WTC11 (cell line): ENCODE measurements at regions not wholly inside any gene's neighbourhood (a gene's known extent, or its start where the extent isn't known, plus 50 kb on each side); places are given as distances from the start of the nearest gene placed in this dataset.

Experiments used
- ATAC-seq: fragments of 200-7000 bp; cut with Tn5 transposase; 2 replicates; pipeline ENCODE4 v1.10.0; 2021; ENCODE audit warnings: mild to moderate bottlenecking, moderate library complexity
- CTCF ChIA-PET: fragments of 300-600 bp; sonication (Branson Sonifier 250); formaldehyde crosslinking; loops from one replicate; lab custom pipeline; 2021; ENCODE audit warnings: antibody characterized with exemption; lab: Charles Lee
- POLR2A ChIA-PET: fragments of 350-600 bp; sonication (Branson Sonifier 250); formaldehyde crosslinking; loops from one replicate; lab custom pipeline; 2021; ENCODE audit warnings: antibody characterized with exemption; lab: Charles Lee
- DNase-seq: peaks from one replicate; pipeline ENCODE4 v3.0.0; 2021; ENCODE audit warnings: low spot score
- H3K27ac Mint-ChIP-seq: 2 replicates; pipeline ENCODE4 v1.8.0; 2021; ENCODE audit warnings: mixed read lengths
- H3K27me3 Mint-ChIP-seq: 2 replicates; pipeline ENCODE4 v1.8.0; 2021; ENCODE audit warnings: low read depth, mild to moderate bottlenecking, moderate library complexity, mixed read lengths
- H3K36me3 Mint-ChIP-seq: 2 replicates; pipeline ENCODE4 v1.8.0; 2021; ENCODE audit warnings: mixed read lengths
- H3K4me1 Mint-ChIP-seq: 2 replicates; pipeline ENCODE4 v1.8.0; 2022; ENCODE audit warnings: mixed read lengths
- H3K4me3 Mint-ChIP-seq: 2 replicates; pipeline ENCODE4 v1.8.0; 2021; ENCODE audit warnings: mild to moderate bottlenecking, moderate library complexity, mixed read lengths
- H3K9me3 Mint-ChIP-seq: 2 replicates; pipeline ENCODE4 v1.8.0; 2021; ENCODE audit warnings: mixed read lengths
- AR ChIP-seq: fragments of 250-450 bp; sonication (Bioruptor Pico); IDR thresholded peaks from 2 replicates; pipeline ENCODE4 v1.9.0; 2021; ENCODE audit warnings: mild to moderate bottlenecking
- ARID4B ChIP-seq: sonication (generic); formaldehyde crosslinking; IDR thresholded peaks from 2 replicates; pipeline ENCODE4 v1.8.0; 2023; ENCODE audit warnings: missing genetic modification reagents, mild to moderate bottlenecking, borderline replicate concordance
- ATF3 ChIP-seq: sonication (generic); formaldehyde crosslinking; conservative IDR thresholded peaks from 2 replicates; pipeline ENCODE4 v1.8.1; 2022; ENCODE audit warnings: mild to moderate bottlenecking, missing genetic modification reagents
- E2F1 ChIP-seq: sonication (generic); formaldehyde crosslinking; IDR thresholded peaks from 2 replicates; pipeline ENCODE4 v1.8.0; 2022; ENCODE audit warnings: mild to moderate bottlenecking, missing genetic modification reagents
- EMX1 ChIP-seq: fragments of 250-450 bp; sonication (Bioruptor Pico); IDR thresholded peaks from 2 replicates; pipeline ENCODE4 v1.8.0; 2021; ENCODE audit warnings: mild to moderate bottlenecking
- GRHL2 ChIP-seq: fragments of 250-450 bp; sonication (Bioruptor Pico); IDR thresholded peaks from 2 replicates; pipeline ENCODE4 v1.8.0; 2022; ENCODE audit warnings: mild to moderate bottlenecking, moderate library complexity; ENCODE audit not compliant: insufficient replicate concordance, severe bottlenecking
- HMGA2 ChIP-seq: fragments of 250-450 bp; sonication (Bioruptor Pico); IDR thresholded peaks from 2 replicates; pipeline ENCODE4 v1.4.0; 2021; ENCODE audit warnings: mild to moderate bottlenecking, moderate library complexity
- IRF2 ChIP-seq: sonication (generic); formaldehyde crosslinking; IDR thresholded peaks from 2 replicates; pipeline ENCODE4 v1.8.0; 2022; ENCODE audit warnings: low read depth, missing genetic modification reagents, borderline replicate concordance
- KAT7 ChIP-seq: sonication (generic); formaldehyde crosslinking; IDR thresholded peaks from 2 replicates; pipeline ENCODE4 v1.8.1; 2023; ENCODE audit warnings: missing genetic modification reagents, mild to moderate bottlenecking, borderline replicate concordance
- MAX ChIP-seq: sonication (generic); formaldehyde crosslinking; IDR thresholded peaks from 2 replicates; pipeline ENCODE4 v1.8.0; 2022; ENCODE audit warnings: mild to moderate bottlenecking, missing genetic modification reagents
- MYBL2 ChIP-seq: sonication (generic); formaldehyde crosslinking; IDR thresholded peaks from 2 replicates; pipeline ENCODE4 v1.8.1; 2023; ENCODE audit warnings: mild to moderate bottlenecking, moderate library complexity, missing genetic modification reagents
- NFYB ChIP-seq: sonication (generic); formaldehyde crosslinking; conservative IDR thresholded peaks from 2 replicates; pipeline ENCODE4 v1.8.0; 2022; ENCODE audit warnings: low read depth, missing genetic modification reagents
- PRRX2 ChIP-seq: fragments of 250-450 bp; sonication (Bioruptor Pico); IDR thresholded peaks from 2 replicates; pipeline ENCODE4 v1.8.0; 2021; ENCODE audit warnings: mild to moderate bottlenecking
- SMAD3 ChIP-seq: sonication (generic); formaldehyde crosslinking; IDR thresholded peaks from 2 replicates; pipeline ENCODE4 v1.8.0; 2022; ENCODE audit warnings: missing genetic modification reagents, mild to moderate bottlenecking, borderline replicate concordance
- ZNF232 ChIP-seq: sonication (generic); formaldehyde crosslinking; IDR thresholded peaks from 2 replicates; pipeline ENCODE4 v1.8.0; 2022; ENCODE audit warnings: mild to moderate bottlenecking, missing genetic modification reagents
- ZNF263 ChIP-seq: sonication (generic); formaldehyde crosslinking; IDR thresholded peaks from 2 replicates; pipeline ENCODE4 v1.8.1; 2022; ENCODE audit warnings: low read depth, mild to moderate bottlenecking, moderate library complexity, missing genetic modification reagents
- TF ChIP-seq, protein P1 (sequence below): fragments of 250-450 bp; sonication (Bioruptor Pico); IDR thresholded peaks from 2 replicates; pipeline ENCODE4 v1.9.0; 2021; ENCODE audit warnings: mild to moderate bottlenecking
- TF ChIP-seq, protein P2 (sequence below): sonication (generic); formaldehyde crosslinking; IDR thresholded peaks from 2 replicates; pipeline ENCODE4 v1.8.1; 2022; ENCODE audit warnings: missing genetic modification reagents, borderline replicate concordance

GRCh38 chr6:169024047-169024660 is 229.5 kb downstream of the THBS2 start:
- POLR2A ChIA-PET, result no interaction called here
- 0 out of 2 replicates have a peak, but pooled peaks cover 2% of the 10 kb centered on the region for H3K4me1 Mint-ChIP-seq
- no peak overlapping the region for H3K27ac Mint-ChIP-seq
- TF ChIP-seq E2F1 (CRISPR knock-in tag) (no peak), ZNF263 (CRISPR knock-in tag) (no peak), KAT7 (no peak), ATF3 (CRISPR knock-in tag) (no peak), GRHL2 (CRISPR knock-in tag) (no peak), ARID4B (no peak), EMX1 (CRISPR knock-in tag) (no peak), PRRX2 (CRISPR knock-in tag) (no peak), ZNF232 (CRISPR knock-in tag) (no peak), HMGA2 (CRISPR knock-in tag) (no peak), IRF2 (CRISPR knock-in tag) (no peak), NFYB (CRISPR knock-in tag) (no peak), MYBL2 (no peak), MAX (CRISPR knock-in tag) (no peak)
- TF ChIP-seq, protein P1, sequence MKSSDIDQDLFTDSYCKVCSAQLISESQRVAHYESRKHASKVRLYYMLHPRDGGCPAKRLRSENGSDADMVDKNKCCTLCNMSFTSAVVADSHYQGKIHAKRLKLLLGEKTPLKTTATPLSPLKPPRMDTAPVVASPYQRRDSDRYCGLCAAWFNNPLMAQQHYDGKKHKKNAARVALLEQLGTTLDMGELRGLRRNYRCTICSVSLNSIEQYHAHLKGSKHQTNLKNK (CRISPR knock-in tag), result no peak
- TF ChIP-seq, protein P2, sequence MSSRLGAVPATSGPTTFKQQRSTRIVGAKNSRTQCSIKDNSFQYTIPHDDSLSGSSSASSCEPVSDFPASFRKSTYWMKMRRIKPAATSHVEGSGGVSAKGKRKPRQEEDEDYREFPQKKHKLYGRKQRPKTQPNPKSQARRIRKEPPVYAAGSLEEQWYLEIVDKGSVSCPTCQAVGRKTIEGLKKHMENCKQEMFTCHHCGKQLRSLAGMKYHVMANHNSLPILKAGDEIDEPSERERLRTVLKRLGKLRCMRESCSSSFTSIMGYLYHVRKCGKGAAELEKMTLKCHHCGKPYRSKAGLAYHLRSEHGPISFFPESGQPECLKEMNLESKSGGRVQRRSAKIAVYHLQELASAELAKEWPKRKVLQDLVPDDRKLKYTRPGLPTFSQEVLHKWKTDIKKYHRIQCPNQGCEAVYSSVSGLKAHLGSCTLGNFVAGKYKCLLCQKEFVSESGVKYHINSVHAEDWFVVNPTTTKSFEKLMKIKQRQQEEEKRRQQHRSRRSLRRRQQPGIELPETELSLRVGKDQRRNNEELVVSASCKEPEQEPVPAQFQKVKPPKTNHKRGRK, result no peak
- TF ChIP-seq, all 79 proteins: peak for 0
- H3K36me3 Mint-ChIP-seq, result peaks cover 24% of the 10 kb centered on the region
- no peak overlapping the region for H3K4me3 Mint-ChIP-seq
- H3K9me3 Mint-ChIP-seq, result peaks cover 36% of the 10 kb centered on the region
- CTCF ChIA-PET, result no interaction called here
- ATAC-seq, result no peak
- DNase-seq, result no peak
- H3K27me3 Mint-ChIP-seq, result no peaks in the 10 kb centered on the region

DNA sequence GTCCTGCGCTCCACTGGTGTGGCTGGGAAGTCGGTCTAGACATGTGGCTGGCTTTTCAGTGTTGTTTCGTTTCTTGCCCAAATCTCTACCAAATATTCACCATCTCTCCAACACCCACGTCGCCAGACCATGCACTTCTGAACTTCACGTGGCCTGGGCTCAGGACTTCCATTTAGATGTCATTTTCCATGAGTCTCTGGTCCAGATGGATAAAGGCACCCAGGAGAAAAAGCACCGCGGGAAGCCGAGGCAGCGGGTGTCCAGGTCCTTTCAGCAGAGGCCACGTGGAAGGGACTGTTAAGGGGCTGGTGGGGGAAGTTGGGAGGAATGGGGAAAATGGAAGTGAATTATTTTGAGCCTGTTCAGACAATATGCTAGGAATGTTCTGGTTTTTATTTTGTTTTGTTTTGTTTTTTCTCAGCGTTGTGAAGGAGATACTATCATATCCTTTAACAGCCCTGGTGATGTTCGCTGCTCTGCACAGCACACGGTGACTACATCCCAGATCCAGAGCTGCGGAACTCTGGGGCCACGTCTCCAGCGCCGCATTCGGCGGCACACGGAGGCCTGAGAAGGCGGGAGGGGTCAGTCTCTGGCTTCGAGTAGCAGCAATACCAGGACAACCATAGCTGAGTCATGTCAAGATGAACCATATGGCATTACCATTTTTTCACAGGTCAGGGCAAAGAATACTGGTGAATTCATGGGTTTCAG is 230.3 kb downstream of the THBS2 start:
- ATAC-seq, result no peak
- TF ChIP-seq AR (CRISPR knock-in tag) (no peak), SMAD3 (CRISPR knock-in tag) (no peak)
- TF ChIP-seq, all 79 proteins: peak for 0
- ChIA-PET CTCF (no interaction called here), POLR2A (no interaction called here)
- Mint-ChIP-seq H3K27me3 (no peaks in the 10 kb centered on the region), H3K36me3 (peaks cover 24% of the 10 kb centered on the region), H3K4me1 (no peaks in the 10 kb centered on the region), H3K9me3 (peaks cover 33% of the 10 kb centered on the region), H3K27ac (no peak overlapping the region), H3K4me3 (no peak overlapping the region)
- DNase-seq, result no peak
